NCI-H748 treated with DMSO at 0.1 percent for 48 hours (cell line): ENCODE measurements at regions not wholly inside any gene's neighbourhood (a gene's known extent, or its start where the extent isn't known, plus 50 kb on each side); places are given as distances from the start of the nearest gene placed in this dataset.
A peak's percentile ranks its signal among the peaks of the same experiment; 100 is the strongest.
"Not testable (repeated sequence)": the region's sequence is repeated elsewhere in the genome, so short reads cannot be mapped to it uniquely, and the experiment has no call there.

Experiments
- DNase-seq: peaks from one replicate; lab custom pipeline; 2025; lab: John Stamatoyannopoulos, UW

DNA sequence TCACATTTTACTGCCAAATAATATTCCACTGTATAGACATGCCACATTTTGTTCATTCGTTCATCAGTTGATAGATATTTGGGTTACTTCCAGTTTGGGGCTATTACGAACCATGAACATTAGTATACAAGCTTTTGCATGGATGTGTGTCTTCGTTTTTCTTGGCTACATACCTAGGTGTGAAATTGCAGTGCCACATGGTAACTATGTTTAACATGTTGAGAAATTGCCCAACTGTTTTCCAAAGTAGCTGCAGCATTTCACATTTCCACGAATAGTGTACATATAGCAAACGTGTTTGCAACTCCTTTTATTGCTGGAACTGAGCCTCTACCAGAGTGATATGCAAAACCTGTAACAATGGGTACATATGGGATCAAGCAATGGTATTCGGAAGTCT lies 221.5 kb downstream of the VEGFC start:
- no peak for DNase-seq

DNA sequence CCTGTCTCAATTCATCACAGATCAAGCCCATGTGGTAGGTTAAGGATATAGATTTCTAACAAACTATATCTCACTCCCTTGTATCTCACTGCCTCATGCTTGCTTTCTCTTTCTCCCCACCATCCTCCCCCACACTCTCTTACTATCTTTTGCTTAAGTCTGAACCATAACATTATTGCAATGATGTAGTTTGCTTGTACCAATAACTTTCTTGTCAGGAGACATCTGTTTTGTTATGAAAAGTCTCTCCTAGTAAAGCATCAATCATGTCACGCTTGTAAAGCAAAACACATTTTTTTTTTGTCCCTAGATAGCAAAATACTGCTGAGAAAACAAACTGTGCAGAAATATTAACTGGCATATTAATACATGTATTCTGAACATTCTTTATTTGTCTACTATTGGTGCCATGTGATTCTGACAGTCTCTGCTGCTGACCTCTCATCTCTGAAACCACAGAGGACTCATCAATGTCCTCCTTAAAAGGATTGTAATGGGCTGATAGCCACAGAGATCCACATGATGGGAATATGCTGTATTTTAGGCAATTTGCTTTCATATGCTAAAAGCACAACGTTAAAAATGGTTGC lies 217.5 kb downstream of the VEGFC start:
- DNase-seq: no peak

DNA sequence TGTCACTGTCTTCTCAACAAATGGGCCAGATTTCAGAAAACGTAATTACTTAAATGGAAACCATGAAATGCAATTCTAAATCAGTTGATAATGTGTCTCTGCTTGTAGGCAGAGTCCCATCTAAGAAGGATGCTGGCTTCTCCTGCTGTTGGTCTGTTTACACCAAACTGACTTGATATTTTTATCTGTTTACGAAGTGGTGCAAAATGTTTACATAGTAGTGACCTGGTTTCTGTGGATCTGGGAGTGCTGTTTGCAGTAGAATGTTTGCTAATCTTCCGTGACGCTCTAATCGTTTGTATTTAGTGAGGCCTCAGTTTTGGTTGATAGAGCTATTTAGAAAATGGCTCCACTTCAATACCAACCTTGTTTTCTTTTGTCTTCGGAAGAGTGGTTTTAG lies 213.5 kb downstream of the VEGFC start:
- peak; percentile 96 for DNase-seq

DNA sequence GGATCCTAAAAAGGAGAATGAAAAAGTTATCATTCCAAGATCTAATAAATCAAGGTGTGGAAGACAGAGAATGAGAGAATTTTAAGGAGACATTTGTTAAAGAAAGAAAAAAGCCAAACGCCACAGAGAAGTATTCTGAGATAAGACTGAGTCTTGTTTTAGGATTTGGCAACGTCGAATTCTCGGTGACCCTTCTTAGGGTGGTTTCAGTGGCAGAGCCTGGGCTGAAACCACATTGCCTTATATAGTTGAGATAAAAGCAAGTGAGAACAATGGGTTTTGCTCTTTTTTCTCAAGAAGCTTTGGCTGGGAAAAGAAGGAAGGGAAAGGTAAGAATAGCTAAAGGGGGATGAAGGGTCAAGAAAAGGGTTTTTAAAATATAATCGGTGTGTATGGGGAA lies 209.4 kb downstream of the VEGFC start:
- DNase-seq: no peak

DNA sequence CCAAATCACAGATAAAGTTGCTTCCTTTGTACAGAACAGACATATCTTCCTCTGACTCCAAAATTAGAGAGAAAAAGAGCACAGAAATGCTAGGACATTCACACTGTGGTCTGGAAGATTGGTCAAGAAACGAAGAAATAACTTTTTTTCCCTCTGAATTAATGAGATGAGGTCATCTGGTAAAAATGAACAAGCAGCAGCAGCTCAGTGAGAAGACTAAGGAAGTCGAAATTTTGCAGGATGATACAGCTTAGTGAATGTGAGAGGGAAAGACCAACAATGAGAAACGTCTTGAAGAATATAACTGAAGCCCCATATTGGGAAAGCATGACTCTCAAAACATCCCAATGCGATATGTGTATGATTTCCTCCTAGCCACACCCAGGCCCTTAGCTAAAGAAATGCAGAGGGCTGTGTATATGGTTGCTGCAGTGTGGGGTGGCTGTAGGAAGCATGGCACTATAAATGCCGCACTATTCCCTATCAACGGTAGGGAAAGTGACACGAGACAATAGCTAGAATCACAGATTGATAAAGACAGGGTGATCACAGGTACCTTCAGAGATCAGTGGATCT lies 208.6 kb downstream of the VEGFC start:
- DNase-seq: no peak

DNA sequence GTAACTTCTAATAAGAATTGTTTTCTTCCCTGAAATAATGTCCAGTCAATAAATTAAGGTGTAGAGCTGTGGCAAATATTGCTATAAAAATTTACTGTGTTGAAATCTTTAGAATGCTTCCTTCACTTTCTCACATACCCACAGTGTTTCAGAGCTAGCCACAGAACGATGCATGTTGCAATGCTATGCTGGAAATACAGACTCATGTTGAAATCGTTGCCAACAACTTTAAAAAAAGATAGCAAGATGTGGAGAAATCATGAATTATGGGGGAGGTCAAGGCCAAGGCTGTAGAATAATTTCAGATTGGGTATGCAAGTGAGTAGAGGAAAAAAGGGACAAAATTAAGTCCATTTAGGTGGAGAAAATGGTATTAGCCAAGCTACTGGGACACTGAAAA lies 204.8 kb downstream of the VEGFC start:
- no peak for DNase-seq

DNA sequence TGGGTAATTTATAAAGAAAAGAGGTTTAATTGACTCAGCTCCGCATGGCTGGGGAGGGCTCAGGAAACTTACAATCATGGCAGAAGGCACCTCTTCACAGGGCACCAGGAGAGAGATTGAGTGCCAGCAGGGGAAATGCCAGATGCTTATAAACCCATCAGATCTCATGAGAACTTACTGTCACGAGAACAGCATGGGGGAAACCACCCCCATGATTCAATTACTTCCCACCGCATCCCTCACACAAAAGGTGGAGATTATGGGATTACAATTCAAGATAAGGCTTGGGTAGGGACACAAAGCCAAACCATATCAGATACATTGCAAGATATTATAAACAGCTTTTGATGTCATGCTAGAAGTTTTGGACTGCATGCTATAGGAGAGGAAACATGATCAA lies 204.3 kb downstream of the VEGFC start:
- DNase-seq: no peak

DNA sequence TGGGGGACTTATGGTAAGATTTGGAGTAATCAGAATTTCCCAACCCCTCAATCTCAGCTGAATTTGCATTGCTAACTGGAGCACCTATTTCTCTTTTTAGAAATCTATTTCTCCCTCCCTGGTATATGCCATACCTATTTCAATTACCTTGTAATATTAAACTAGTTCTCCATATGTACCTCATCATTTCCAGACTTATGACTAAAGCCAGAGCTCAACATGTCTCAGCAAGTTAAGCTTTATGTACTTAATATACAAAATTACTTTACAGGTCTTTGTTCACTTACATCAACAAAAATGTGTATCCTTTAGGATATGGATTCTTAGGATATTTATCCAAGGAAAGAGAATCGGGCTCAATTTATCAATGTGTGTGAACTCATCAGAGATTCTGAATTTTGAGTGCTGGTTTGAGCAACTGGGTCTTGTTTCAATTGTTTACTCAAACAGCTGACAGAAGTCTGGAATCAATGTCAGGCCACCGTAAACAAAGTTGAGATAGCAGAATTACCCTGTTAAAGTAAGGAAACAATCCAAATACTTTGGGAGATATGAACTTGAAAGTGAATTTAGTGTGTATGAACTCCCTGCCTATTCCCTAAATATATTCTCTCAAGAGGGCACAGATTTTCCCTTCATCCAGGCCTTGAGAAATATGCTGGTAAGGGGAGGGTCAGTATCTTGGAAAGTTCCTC lies 199.6 kb downstream of the VEGFC start:
- no peak for DNase-seq

DNA sequence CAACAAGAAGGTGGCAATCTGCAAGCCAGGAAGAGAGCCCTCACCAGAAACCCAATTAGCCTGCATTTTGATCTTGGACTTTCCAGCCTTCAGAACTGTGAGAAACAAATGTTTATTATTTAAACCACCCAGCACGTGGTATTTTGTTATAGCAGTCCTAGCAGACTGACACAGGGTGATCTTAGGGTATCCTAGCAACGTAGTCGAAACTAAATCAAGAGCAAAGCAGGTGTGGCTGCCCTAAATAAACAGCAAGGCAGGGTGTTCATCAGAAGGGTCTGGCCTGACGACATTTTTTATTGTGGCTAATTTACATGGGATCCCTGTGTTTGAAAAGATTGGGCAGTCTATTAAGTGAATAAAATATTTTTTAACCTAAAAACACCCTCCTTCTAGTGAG lies 198.8 kb downstream of the VEGFC start:
- peak; percentile 85 for DNase-seq

DNA sequence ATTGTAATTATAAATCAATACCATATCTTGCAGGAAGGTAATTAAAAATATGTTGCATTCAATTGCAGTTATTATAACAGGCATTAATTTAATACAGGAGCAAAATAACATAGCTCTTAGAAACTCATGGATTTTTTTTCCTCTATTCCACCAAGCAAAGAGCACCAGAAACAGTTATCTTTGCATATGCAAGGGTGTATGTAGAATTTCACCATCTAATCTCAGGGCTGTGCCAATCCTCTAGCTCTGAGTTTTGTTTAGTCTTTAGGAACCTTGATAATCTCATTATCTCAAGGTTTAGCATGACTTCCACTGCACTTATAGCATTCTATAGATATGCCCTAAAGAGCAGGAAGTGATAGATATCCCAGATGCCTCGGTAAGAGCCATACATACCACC lies 197.5 kb downstream of the VEGFC start:
- no peak for DNase-seq

DNA sequence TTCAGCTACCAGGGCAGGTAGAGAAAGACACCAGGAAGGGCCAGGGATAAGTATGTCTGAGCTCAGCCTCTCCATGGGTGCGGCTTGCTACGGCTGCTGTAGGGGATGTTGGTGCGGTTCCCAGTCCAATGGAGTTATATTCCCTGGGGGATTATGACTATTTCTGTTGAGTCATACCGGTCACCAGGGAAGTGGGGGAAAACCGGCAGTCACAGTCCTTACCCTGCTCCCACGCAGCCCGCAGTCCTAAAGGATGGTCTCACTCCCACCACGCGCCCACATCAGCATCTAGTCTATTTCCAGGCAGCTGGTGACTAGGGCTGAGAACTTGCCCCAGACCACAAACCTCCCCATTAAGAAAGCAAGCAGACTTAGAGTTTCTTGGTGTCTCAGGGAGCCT lies 191.6 kb downstream of the VEGFC start:
- DNase-seq: no peak

DNA sequence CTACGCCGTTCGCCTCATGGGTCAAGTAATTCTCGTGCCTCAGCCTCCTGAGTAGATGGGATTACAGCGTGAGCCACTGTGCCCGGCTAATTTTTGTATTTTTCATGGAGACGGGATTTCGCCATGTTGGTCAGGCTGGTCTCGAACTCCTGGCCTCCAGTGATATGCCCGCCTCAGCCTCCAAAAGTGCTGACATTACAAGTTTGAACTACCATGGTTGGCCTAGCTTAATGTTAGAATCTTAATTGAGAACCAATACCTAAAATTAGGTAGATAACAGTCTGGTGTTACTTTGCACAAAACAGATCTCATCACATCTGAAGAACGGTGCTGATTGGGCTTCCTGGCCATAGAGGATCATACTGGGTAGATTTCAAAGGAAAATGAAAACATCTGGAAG lies 184.9 kb downstream of the VEGFC start:
- DNase-seq: no peak

DNA sequence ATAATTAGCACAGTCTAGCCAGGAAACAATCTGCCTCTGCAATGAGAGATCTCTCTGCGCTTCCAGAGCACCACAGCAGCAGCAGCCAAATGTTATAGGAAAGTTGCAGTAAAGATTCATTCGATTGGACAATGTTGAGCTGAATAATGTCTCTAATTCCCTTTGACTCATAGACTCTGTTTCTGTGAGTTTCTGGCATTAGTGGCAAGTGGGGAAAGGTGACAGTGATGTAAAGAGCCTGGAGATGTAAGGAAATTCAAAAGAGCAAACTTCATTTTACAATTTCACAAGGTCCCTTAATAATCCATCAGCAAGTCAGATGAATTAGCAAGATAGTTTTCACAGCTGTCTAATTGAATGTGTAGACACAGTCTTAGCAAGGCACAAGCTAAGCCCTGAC lies 184.4 kb downstream of the VEGFC start:
- no peak for DNase-seq

DNA sequence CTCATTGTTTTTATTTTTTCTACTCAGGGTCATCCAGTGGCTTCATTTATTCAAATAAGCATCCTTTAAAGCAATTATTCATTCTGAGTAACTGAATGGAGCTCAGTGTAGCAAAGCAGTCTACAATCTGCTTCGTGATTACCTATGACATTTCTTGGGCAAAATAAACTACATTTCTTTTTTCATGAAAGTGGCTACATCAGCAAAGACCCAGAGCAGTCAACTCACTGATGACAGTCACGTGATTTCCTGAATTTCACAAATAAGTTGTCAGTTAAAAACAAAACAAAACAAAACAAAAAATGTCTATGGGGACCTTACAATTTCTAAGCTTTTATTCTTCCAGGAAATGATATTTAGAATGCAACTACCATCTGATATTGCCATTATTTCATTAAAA lies 182.1 kb downstream of the VEGFC start:
- no peak for DNase-seq

DNA sequence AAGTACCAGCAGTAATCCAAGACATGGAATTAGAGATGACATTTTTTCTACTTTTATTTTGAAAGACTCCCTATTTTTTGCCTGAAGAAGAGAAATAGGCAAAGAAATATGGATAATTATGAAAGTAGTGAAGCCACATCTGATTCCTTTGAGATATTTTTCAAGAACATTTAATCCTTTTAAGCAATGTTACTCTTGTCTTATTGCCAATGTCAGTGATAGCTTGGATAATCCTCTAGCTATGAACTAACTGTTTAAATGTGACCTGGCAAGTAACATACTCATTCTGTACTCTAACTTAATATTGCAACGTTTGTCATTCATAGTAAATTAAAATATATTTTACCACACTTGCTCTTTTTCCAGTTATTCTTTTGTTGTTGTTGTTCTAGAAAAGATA lies 181.3 kb downstream of the VEGFC start:
- DNase-seq: no peak

DNA sequence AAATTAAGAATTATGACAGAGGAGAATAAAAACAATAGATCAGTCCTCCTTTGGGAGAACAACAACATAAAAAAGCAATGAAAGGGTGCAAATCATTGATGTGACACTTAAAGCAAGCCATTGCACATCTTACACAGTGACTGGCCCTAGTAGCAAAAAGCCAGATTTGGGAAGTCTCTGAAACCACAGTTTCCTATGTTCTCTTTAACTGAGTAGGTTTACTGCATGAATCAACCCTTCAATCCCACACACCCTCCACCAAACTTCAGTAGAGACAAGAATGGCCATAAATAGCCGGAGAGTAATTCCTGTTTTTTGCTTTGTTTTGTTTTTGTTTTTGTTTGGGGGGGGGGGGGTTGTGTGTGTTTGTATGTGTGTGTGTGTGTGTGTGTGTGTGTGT lies 180.8 kb downstream of the VEGFC start:
- DNase-seq: no peak

DNA sequence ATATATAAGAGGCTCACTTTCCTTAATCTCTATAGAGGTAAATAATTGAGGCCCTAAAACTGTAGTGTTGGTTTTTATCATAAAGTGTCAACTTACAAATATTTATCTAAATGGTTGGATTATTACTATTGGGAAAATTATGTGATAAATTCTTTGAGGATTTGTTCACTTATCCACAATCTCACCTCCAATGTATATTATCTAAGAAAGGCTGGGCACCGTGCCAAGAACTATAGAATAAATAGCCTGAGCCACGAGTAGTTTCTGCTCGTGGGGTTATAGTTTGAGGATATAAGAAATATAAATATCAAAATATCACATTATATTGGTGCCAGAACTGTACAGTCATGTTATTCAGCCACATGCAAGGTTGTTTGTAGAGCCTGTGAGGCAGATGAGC lies 177.9 kb downstream of the VEGFC start:
- DNase-seq: peak; percentile 26

DNA sequence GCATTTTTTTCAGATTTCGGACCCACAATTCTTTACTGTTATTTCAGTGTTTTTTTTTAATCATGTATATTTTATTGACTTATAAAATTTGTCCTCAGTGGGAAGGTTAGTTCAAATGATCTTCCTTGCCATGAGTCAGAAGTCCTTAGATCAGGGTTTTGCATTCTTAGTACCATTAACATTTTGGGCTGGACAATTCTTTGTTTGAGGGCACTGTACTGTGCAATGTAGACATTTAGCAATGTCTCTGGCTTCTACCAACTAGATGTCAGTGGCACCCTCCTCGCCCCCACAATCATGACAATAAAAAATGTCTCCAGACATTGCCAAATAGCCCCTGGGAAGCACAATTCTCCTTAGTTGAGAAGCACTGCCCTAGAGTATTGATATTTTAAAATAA lies 176.6 kb downstream of the VEGFC start:
- DNase-seq: no peak

DNA sequence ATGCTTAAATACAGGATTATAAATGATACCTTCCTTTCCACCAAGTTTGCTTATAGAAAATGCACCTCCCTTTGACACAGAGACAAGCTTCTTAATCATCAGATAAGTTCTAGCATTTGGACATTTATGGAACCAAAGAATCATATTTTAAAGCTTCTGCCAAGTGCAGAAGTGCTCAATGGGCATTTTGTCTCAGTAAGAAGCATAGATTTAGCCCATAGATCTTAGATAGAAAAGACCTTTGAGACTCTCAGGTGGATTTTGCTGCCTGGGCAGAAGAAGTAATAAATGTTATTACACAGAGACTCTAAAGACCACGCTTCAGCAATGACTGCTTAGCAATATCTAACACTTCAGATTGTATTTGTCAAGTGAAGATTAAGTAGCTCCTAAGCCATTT lies 174.6 kb downstream of the VEGFC start:
- no peak for DNase-seq

DNA sequence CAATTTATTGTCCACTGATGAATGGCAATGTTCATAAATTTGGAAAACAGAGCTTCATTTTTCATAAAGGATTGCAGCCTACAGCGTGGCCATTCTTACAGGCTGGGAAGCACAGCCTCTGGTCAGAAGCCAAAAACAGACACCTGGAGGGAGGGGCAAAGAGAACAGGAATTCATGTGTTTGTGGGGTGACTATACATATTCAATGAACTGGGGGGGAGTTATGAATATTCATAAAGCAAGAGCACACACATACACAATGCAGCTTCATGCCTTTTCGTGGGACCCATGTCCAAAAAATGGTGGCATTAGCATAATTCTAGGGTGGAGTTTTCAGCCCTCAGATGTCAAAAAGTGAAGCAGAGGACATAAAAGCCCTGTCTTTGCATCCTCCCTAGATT lies 173.3 kb downstream of the VEGFC start:
- DNase-seq: no peak

DNA sequence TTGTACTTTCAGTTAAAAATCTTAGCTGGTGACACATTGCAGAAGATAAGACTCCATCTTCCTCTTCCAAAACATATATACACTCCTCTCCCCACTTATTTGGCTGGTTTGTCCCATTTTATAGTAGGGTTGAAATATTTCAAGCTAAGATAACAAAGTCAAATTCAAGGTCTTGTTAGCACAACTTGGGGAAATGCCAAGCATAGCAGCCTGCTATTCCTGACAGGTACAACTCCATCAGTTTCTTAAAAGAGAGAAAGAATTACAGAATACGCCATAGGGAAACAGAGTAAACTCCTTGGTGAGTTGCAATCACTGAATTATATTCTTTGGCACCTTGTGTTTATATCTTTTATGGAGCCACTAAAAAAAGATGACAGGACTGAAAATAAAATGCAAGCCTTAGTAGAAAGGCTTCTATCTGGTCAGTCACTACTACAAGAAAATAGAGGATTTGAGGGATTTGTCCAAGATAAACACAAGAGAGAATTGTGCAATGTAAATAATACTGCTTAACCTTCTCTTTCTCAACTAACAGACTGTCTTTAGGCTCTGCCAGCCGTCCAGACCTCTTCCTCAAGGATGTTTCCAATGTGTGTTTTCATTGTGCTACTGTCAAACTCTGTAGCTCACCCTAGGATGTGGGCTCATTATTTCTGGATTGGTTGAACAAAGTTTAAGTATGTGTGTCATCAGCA lies 170.3 kb downstream of the VEGFC start:
- no peak for DNase-seq

DNA sequence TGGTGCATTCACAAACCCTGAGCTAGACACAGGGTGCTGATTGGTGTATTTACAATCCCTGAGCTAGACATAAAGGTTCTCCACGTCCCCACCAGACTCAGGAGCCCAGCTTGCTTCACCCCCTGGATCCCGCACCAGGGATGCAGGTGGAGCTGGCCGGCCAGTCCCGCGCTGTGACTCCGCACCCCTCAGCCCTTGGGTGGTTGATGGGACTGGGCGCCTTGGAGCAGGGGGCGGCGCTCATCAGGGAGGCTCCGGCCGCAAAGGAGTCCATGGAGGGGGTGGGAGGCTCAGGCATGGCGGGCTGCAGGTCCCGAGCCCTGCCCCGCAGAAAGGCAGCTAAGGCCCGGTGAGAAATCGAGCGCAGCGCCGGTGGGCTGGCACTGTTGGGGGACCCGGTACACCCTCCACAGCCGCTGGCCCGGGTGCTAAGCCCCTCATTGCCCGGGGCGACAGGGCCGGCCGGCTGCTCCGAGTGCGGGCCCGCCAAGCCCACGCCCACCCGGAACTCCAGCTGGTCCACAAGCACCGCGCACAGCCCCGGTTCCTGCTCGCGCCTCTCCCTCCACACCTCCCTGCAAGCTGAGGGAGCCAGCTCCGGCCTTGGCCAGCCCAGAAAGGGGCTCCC lies 167.6 kb downstream of the VEGFC start:
- DNase-seq: not testable (repeated sequence)

DNA sequence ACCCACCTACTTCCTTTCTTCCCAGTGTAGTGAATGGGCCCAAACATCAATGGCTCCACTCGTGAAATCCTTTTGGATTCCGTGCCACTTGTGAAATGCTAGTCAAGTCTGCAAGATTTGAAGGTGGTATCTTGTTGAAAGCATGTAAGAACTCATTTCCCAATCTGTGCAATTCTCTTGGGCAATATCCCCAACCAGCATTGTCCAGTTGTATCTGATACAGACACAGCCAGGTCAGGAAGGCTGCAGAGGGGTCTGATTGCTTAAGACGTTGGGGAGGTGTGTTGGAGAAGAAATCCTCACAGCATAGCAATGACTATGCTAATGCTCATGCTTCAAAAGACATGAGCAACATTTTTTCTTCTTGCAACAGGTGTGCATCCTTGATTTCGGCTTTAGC lies 164.8 kb downstream of the VEGFC start:
- DNase-seq: no peak
